Myocyte (in vitro differentiated cells): ENCODE measurements at regions not wholly inside any gene's neighbourhood (a gene's known extent, or its start where the extent isn't known, plus 50 kb on each side); places are given as distances from the start of the nearest gene placed in this dataset.
"Not testable (repeated sequence)": the region's sequence is repeated elsewhere in the genome, so short reads cannot be mapped to it uniquely, and the experiment has no call there.

ENCODE experiments used
- DNase-seq: peaks from one replicate; pipeline ENCODE4 v3.0.0-alpha.2; 2012; ENCODE audit warnings: low read depth

DNA sequence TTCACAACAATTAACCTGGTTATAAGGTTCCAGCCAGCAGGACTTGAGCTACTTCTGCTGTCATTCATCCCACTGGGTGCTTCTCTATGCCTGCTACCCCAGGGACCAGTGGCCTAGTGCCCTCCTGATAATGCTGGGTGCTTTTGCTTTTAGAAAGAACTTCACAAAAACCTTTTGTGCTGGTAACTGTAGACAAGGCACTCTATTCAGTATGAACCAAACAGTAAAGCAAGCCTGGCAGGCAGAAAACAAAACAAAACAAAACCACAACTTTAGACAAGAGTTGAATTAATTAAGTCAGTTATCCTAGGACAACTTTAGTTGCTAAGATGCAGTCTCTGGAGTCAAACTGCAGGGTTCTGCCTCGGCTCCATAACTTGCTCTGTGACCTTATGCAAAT, 61.9 kb upstream of the ADGRL2 start:
- DNase-seq: no peak

DNA sequence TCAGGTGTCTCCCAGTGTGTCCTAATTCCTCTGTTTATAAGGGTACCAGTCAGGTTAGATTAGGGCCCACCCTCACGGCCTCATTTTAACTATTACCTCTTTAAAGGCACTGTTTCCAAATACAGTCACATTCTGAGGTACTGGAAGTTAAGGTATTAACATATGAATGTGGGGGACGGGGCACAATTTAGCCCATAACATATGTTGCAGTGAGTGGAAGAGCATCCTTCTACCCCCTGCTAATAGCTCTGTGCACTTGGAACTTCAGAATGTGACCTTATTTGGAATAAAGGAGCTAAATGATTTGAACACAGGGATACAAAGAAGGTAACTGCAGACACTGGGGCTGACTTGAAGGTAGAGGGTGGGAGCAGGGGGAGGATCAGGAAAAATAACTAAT, 67.3 kb upstream of the ADGRL2 start:
- no peak for DNase-seq

GRCh38 chr1:81731989-81732388, 68.7 kb upstream of the ADGRL2 start:
- no peak for DNase-seq

- no peak for DNase-seq
Observed at GRCh38 chr1:81730881-81731280, 69.9 kb upstream of the ADGRL2 start.

- not testable (repeated sequence) for DNase-seq
Observed at GRCh38 chr1:81730299-81730698, 70.4 kb upstream of the ADGRL2 start.

DNA sequence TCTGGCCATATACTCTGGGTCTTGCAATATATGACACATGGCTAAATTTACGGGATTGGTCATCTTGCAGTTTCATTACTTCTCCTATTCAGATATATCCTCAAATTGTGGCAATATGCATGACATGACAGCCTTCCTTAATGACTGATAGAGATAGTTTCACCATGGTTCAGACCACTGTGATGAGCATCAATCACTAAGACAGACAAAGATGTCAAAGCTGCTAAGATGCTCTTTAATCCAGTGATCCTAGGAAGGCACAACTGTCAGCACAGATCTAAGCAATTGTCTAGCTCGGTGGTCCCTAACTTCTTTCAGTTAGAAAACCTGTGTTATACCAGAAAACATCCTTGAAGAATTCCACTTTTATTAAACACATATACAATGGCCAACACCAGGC, 70.9 kb upstream of the ADGRL2 start:
- no peak for DNase-seq

- no peak for DNase-seq
Observed at GRCh38 chr1:81729239-81729638, 71.5 kb upstream of the ADGRL2 start.

- DNase-seq: no peak
Observed at GRCh38 chr1:81725823-81726222, 74.9 kb upstream of the ADGRL2 start.

- not testable (repeated sequence) for DNase-seq
Observed at GRCh38 chr1:81722631-81723328, 78.0 kb upstream of the ADGRL2 start.

- not testable (repeated sequence) for DNase-seq
Observed at GRCh38 chr1:81720256-81720655, 80.5 kb upstream of the ADGRL2 start.

DNA sequence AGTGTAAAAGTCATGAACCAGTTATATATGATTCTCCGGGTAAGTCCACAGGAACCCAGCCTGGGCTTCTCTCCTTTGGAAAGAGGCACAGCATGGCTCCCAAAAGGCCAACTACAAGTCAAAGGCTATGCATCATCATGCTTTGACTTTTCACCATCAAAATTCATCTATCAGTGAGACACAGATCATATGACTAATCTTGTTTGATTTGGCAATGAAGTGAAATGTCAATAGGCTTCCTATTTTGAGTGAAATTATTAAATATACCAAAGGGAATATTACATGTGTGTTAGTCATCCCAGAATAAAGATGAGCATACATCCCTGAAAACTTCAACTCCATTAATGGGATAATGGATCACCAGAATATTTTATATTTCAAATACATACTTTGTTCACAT, 83.5 kb upstream of the ADGRL2 start:
- DNase-seq: no peak

GRCh38 chr1:81715391-81715790, 85.3 kb upstream of the ADGRL2 start:
- DNase-seq: no peak

GRCh38 chr1:81714636-81715035, 86.1 kb upstream of the ADGRL2 start:
- DNase-seq: no peak

- DNase-seq: no peak
Observed at GRCh38 chr1:81712425-81712824, 88.3 kb upstream of the ADGRL2 start.

DNA sequence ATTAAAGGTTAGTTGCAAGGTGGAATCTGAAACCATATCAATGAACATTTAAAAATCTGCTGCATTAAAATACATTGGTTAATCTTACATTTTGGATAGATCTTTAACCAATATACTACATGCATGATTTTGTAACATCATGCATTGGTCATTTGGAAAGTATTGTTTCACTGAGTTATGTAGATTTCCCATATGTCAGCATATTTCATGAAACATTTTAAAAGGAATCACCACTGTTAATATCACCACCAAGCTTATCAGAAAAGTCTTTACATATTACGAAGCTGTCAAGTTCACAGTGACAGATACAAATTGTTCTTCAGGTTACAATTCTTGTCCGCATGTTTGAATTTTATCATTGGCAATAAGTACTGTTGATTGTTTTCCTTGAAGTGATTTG, 89.9 kb upstream of the ADGRL2 start:
- DNase-seq: no peak

DNA sequence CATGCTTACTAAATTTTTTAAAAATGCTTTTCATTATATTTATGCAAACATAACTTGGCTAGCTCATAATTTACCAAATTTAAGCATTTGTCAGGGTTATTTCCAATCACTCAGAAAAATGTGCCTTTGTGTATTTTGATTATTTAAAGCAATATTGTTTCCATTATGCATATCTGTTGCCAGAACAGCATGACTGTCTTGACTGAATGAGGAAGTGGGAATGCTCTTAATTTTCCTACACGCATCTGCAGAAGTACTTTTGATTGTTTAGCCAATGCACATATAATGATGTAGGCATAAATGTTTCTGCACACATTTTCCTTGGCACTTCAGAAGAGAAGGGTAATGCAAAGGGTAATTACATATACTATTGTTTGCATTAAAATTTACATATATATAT, 92.5 kb upstream of the ADGRL2 start:
- DNase-seq: no peak

GRCh38 chr1:81706650-81707435, 93.9 kb upstream of the ADGRL2 start:
- no peak for DNase-seq

DNA sequence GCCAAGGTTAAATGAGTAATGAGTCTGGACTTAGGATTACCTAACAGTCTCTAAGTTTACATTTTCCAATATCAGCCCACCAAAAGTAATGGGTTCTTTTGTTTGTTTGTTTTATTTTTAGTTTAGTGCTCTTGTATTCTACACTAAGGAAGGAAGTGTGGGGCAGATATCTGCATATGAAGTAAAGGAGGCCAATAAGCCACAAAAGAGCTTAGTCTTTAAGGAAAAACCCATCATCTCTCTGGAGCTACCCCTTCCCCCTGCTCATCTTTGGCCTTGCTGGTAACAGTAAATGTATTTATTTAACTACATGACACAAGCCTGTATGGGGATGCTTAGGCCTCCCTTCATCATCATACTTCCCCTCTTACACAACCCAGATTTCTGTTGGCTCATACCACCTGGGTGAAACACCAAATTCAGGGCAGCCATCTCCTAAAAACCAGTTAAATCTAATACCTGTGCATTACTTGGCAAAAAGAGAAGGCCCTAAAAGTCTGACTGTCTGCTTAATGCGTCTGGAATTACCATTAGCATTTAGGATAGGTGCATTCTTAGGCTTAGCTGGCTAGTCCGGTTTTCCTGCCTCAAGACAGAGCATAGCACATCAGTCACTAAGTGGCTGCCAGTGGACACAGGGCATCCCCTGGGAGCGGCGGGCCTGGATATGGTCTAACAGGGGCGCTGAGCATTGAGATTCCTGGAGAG, 96.8 kb upstream of the ADGRL2 start:
- no peak for DNase-seq

DNA sequence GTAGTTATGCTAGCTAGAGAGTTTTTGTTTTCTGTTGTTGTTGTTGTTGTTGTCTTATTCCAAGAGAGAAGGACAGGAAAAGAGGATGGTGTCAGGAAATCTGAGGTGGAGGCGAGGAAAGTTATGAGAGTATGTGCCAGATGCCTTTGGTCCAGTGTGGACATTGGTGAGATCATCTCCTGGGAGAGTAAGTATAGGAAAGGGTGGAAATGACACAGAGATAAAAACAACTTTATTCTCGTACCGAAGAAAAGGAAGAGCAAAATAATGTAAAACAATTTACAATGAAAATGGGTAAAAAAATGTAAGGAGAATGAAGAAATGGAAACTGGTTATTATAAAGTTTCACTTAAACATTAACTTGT, 97.4 kb upstream of the ADGRL2 start:
- DNase-seq: no peak

DNA sequence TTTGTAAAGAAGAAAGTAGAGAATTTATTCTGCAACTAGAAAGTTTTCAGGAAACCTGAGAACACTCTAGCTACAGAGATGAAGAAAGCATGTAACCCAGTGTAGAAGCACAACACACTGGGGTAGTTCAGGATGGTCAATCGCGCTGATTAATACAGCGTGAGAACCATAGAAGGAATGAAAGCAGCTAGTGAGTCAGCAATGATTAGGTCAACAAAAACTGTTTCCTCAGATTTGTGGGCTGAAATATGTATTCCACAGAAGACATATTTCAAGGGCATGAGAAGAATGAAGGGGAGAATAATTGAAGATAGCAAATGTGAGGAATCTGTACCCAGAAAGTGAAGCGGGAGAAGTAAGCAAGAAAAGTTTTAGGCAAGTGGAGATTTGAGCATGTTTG, 97.8 kb upstream of the ADGRL2 start:
- peak; percentile 59 for DNase-seq

GRCh38 chr1:81702079-81702715, 98.5 kb upstream of the ADGRL2 start:
- no peak for DNase-seq
